B cell (primary cell): ENCODE measurements at regions not wholly inside any gene's neighbourhood (a gene's known extent, or its start where the extent isn't known, plus 50 kb on each side); places are given as distances from the start of the nearest gene placed in this dataset.

Source experiments
- ATAC-seq: fragments of 200-7000 bp; cut with Tn5 transposase; one replicate; pipeline ENCODE4 v1.10.0; 2021; ENCODE audit warnings: low read depth, mild to moderate bottlenecking, moderate number of reproducible peaks, moderate library complexity
- CTCF ChIA-PET: fragments of 350-600 bp; sonication (Branson Sonifier 250); formaldehyde crosslinking; loops from one replicate; lab custom pipeline; 2021; ENCODE audit warnings: antibody characterized with exemption, inconsistent platforms; lab: Charles Lee
- POLR2A ChIA-PET: fragments of 350-600 bp; sonication (Branson Sonifier 250); formaldehyde crosslinking; loops from one replicate; lab custom pipeline; 2021; ENCODE audit warnings: antibody characterized with exemption; lab: Charles Lee
- DNase-seq: peaks from one replicate; pipeline ENCODE4 v3.0.0; 2013
- H2AFZ ChIP-seq: 2 replicates; pipeline ENCODE4 v1.6.1; 2012; ENCODE audit warnings: mild to moderate bottlenecking, low read depth, low read length; ENCODE audit not compliant: insufficient read depth, poor library complexity, severe bottlenecking
- H3K27ac ChIP-seq, 2 donors: 1 replicate in 1 of 2; 2 replicates in 1 of 2; pipeline ENCODE4 v1.5.1; 2012 to 2013; ENCODE audit warnings: low read length in 2 of 2, mild to moderate bottlenecking in 2 of 2, moderate library complexity in 1 of 2
- H3K27me3 ChIP-seq, 4 experiments: fragments of 200-600 bp in 1 of 4; sonication (generic) in 1 of 4; replicated peaks in 1 of 4; 1 replicate in 2 of 4; 2 replicates in 2 of 4; pipeline versions ENCODE4 v1.6.1 to v1.7.0; 2013 to 2016; ENCODE audit warnings: low read length in 3 of 4, mild to moderate bottlenecking in 2 of 4, mixed read lengths in 1 of 4, moderate library complexity in 1 of 4; ENCODE audit not compliant: insufficient read depth in 4 of 4, control insufficient read depth in 3 of 4; ENCODE audit errors: control extremely low read depth in 1 of 4
- H3K36me3 ChIP-seq, 2 experiments: replicated peaks in 1 of 2; 1 replicate in 1 of 2; 2 replicates in 1 of 2; pipeline versions ENCODE4 v1.6.1 to v1.7.1; 2013; ENCODE audit warnings: low read length in 1 of 2; ENCODE audit not compliant: insufficient read depth in 2 of 2, control insufficient read depth in 1 of 2; ENCODE audit errors: control extremely low read depth in 1 of 2, extremely low read depth in 1 of 2
- H3K4me1 ChIP-seq, 2 donors: fragments of 200-600 bp in 1 of 2; sonication (generic) in 1 of 2; 1 replicate in 1 of 2; 2 replicates in 1 of 2; pipeline versions ENCODE4 v1.5.1 to v1.6.1; 2013 to 2017; ENCODE audit warnings: low read length in 2 of 2; ENCODE audit not compliant: control insufficient read depth in 2 of 2, insufficient read depth in 2 of 2
- H3K4me2 ChIP-seq: replicated peaks from 2 replicates; pipeline ENCODE3; 2012; ENCODE audit warnings: mild to moderate bottlenecking, low read depth, low read length; ENCODE audit not compliant: poor library complexity, severe bottlenecking
- H3K4me3 ChIP-seq, 5 experiments: fragments of 200-600 bp in 1 of 5; sonication (generic) in 1 of 5; 1 replicate in 3 of 5; 2 replicates in 2 of 5; pipeline versions ENCODE4 v1.5.1 to v1.7.0; 2011 to 2016; ENCODE audit warnings: low read length in 4 of 5, mild to moderate bottlenecking in 4 of 5, low read depth in 2 of 5, control low read depth in 1 of 5, moderate library complexity in 1 of 5; ENCODE audit not compliant: insufficient read depth in 1 of 5; ENCODE audit errors: control extremely low read depth in 1 of 5, extremely low read depth in 1 of 5
- H3K79me2 ChIP-seq: fragments of 200-600 bp; sonication (generic); one replicate; pipeline ENCODE4 v1.6.0; 2016; ENCODE audit warnings: low read length; ENCODE audit not compliant: control insufficient read depth, insufficient read depth
- H3K9ac ChIP-seq: fragments of 200-600 bp; sonication (generic); 2 replicates; pipeline ENCODE4 v1.6.1; 2017; ENCODE audit warnings: mild to moderate bottlenecking, low read length, moderate library complexity
- H3K9me3 ChIP-seq, 3 donors: one replicate each; pipeline versions ENCODE4 v1.6.1 to v1.7.1; 2013; ENCODE audit warnings: low read length in 2 of 3; ENCODE audit not compliant: control insufficient read depth in 2 of 3, insufficient read depth in 1 of 3; ENCODE audit errors: control extremely low read depth in 1 of 3
- H4K20me1 ChIP-seq: 2 replicates; pipeline ENCODE4 v1.6.0; 2012; ENCODE audit warnings: mild to moderate bottlenecking, low read length; ENCODE audit not compliant: insufficient read depth, control insufficient read depth, poor library complexity, severe bottlenecking
- H3K27ac Mint-ChIP-seq: one replicate; pipeline ENCODE4 v1.8.0; 2021; ENCODE audit warnings: mixed read lengths
- H3K27me3 Mint-ChIP-seq: one replicate; pipeline ENCODE4 v1.8.0; 2021; ENCODE audit warnings: mixed read lengths
- H3K4me1 Mint-ChIP-seq: one replicate; pipeline ENCODE4 v1.8.0; 2021; ENCODE audit warnings: mixed read lengths
- H3K4me3 Mint-ChIP-seq: one replicate; pipeline ENCODE4 v1.8.0; 2021; ENCODE audit warnings: mixed read lengths
- H3K9me3 Mint-ChIP-seq: one replicate; pipeline ENCODE4 v1.8.0; 2022; ENCODE audit warnings: mixed read lengths; ENCODE audit not compliant: insufficient read depth
- CTCF ChIP-seq: fragments of 200-600 bp; IDR thresholded peaks from one replicate; pipeline ENCODE4 v1.8.0; 2022; ENCODE audit warnings: antibody characterized with exemption, mild to moderate bottlenecking
- EZH2 ChIP-seq: IDR thresholded peaks from 2 replicates; pipeline ENCODE4 v1.6.1; 2012; ENCODE audit warnings: borderline replicate concordance, low read depth, mild to moderate bottlenecking, moderate library complexity, low read length; ENCODE audit not compliant: insufficient read depth, poor library complexity, severe bottlenecking
- WGBS: methylation state at CpG from one replicate; pipeline ENCODE4 v1.1.5; 2013; ENCODE audit warnings: missing lambda C conversion rate; ENCODE audit not compliant: insufficient coverage; 5-methylcytosine and 5-hydroxymethylcytosine counted together
- intact Hi-C: fragments of 100-400 bp; cut with micrococcal nuclease; formaldehyde crosslinking; loops from one replicate; pipeline ENCODE4 v1.10.0; 2022

GRCh38 chr4:110361921-110362320 lies 114.0 kb upstream of the ENPEP start:
- DNase-seq = no peak
- CTCF ChIA-PET = no interaction called here
- TF ChIP-seq EZH2 (no peak), CTCF (no peak)

GRCh38 chr4:110359076-110359475 lies 116.9 kb upstream of the ENPEP start:
- no peak overlapping the region for H3K9ac ChIP-seq
- ChIA-PET CTCF (no interaction called here), POLR2A (no interaction called here)
- H3K79me2 ChIP-seq = no peaks in the 10 kb centered on the region
- intact Hi-C loops = no loop called here
- DNase-seq (no peak), ATAC-seq (no peak)
- no peaks in the 10 kb centered on the region for H3K36me3 ChIP-seq
- no peaks in the 10 kb centered on the region for H3K27me3 ChIP-seq
- Mint-ChIP-seq H3K4me1 (no peaks in the 10 kb centered on the region), H3K27me3 (no peaks in the 10 kb centered on the region), H3K27ac (no peak overlapping the region), H3K4me3 (no peak overlapping the region), H3K9me3 (no peaks in the 10 kb centered on the region)
- H3K4me1 ChIP-seq = no peaks in the 10 kb centered on the region
- H3K9me3 ChIP-seq = no peaks in the 10 kb centered on the region
- no CpG with 5 or more reads among the region's 1 CpG for WGBS
- no peak overlapping the region for H3K27ac ChIP-seq
- H3K4me2 ChIP-seq = no peak overlapping the region
- H3K4me3 ChIP-seq = no peak overlapping the region
- TF ChIP-seq EZH2 = no peak
- TF ChIP-seq CTCF = no peak
- H4K20me1 ChIP-seq = no peaks in the 10 kb centered on the region
- no peak overlapping the region for H2AFZ ChIP-seq

More at GRCh38 chr4:110361921-110362320, 114.0 kb upstream of the ENPEP start:
- H3K79me2 ChIP-seq = no peaks in the 10 kb centered on the region
- WGBS = 7% methylated on average over 1 of the region's 2 CpGs
- intact Hi-C loops = no loop called here
- no peaks in the 10 kb centered on the region for H3K4me1 Mint-ChIP-seq
- no peak overlapping the region for H3K27ac ChIP-seq
- H3K9ac ChIP-seq = no peak overlapping the region
- H3K4me3 ChIP-seq = no peak overlapping the region
- H3K4me1 ChIP-seq = no peaks in the 10 kb centered on the region
- H3K4me2 ChIP-seq = no peak overlapping the region
- H3K9me3 ChIP-seq = no peaks in the 10 kb centered on the region
- no peak overlapping the region for H3K4me3 Mint-ChIP-seq
- no peaks in the 10 kb centered on the region for H3K9me3 Mint-ChIP-seq
- H3K27me3 ChIP-seq = no peaks in the 10 kb centered on the region
- POLR2A ChIA-PET = no interaction called here
- no peaks in the 10 kb centered on the region for H4K20me1 ChIP-seq
- H3K36me3 ChIP-seq = no peaks in the 10 kb centered on the region
- no peak overlapping the region for H3K27ac Mint-ChIP-seq
- no peak overlapping the region for H2AFZ ChIP-seq
- ATAC-seq = no peak
- H3K27me3 Mint-ChIP-seq = peaks cover 3% of the 10 kb centered on the region
